GM13977 (cell line): ENCODE measurements at regions not wholly inside any gene's neighbourhood (a gene's known extent, or its start where the extent isn't known, plus 50 kb on each side); places are given as distances from the start of the nearest gene placed in this dataset.
"Not testable (repeated sequence)": the region's sequence is repeated elsewhere in the genome, so short reads cannot be mapped to it uniquely, and the experiment has no call there.

Experiments
- DNase-seq: peaks from one replicate; pipeline ENCODE4 v3.0.0; 2012; ENCODE audit warnings: low spot score
- CTCF ChIP-seq: IDR thresholded peaks from 2 replicates; pipeline ENCODE4 v1.5.1; 2012; ENCODE audit warnings: mild to moderate bottlenecking, control low read depth; ENCODE audit not compliant: insufficient read depth; ENCODE audit errors: extremely low read depth, missing control alignments
- in situ Hi-C: fragments of 300-500 bp; cut with MboI; formaldehyde crosslinking; loops from one replicate; pipeline ENCODE4 v1.12.0; 2022; ENCODE audit warnings: low sequenced_read_pairs, low pct_unique_long_range_greater_than_20kb, mixed read lengths, inconsistent platforms; ENCODE audit not compliant: unreplicated experiment

- DNase-seq = no peak
- TF ChIP-seq CTCF = no peak
- in situ Hi-C loops = no loop called here
Observed at GRCh38 chr4:79199743-79200142, 126.1 kb downstream of the NAA11 start.

- no peak for DNase-seq
- TF ChIP-seq CTCF = no peak
- in situ Hi-C loops = no loop called here
Observed at GRCh38 chr4:79198951-79199587, 126.8 kb downstream of the NAA11 start.

GRCh38 chr4:79197275-79198009 is 128.4 kb downstream of the NAA11 start:
- no peak for DNase-seq
- in situ Hi-C loops = no loop called here

GRCh38 chr4:79191292-79191691 is 134.6 kb downstream of the NAA11 start:
- in situ Hi-C loops, DNase-seq: not testable (repeated sequence)

More at GRCh38 chr4:79197275-79198009, 128.4 kb downstream of the NAA11 start:
- no peak for TF ChIP-seq CTCF

- no peak for TF ChIP-seq CTCF
- DNase-seq = no peak
- in situ Hi-C loops = no loop called here
Observed at GRCh38 chr4:79185526-79186045, 140.3 kb downstream of the NAA11 start.

- in situ Hi-C loops = no loop called here
- no peak for DNase-seq
Observed at GRCh38 chr4:79184476-79184875, 141.4 kb downstream of the NAA11 start.

More at GRCh38 chr4:79184476-79184875, 141.4 kb downstream of the NAA11 start:
- TF ChIP-seq CTCF = no peak
